ENCODE measurements at regions not wholly inside any gene's neighbourhood (a gene's known extent, or its start where the extent isn't known, plus 50 kb on each side); places are given as distances from the start of the nearest gene placed in this dataset.

- H3K4me1 ChIP-seq (ENCODE audit: control extremely low read depth in 1 of 4, control insufficient read depth in 4 of 4, insufficient read depth in 4 of 4, low read length in 3 of 4) = no peaks in the 10 kb centered on the region
- CTCF ChIA-PET = interaction anchor here (0.6 kb wide), 1 partner anchor 63 kb away, joined by 3 read pairs; no protein-coding TSS in a partner anchor
- DNase-seq = no peak
- POLR2A ChIA-PET = no interaction called here
- H3K4me3 ChIP-seq (ENCODE audit: control insufficient read depth in 1 of 7, extremely low read depth in 1 of 7, insufficient read depth in 4 of 7, low read depth in 2 of 7, low read length in 6 of 7) = no peak overlapping the region
- no peaks in the 10 kb centered on the region for H3K36me3 ChIP-seq (ENCODE audit: control insufficient read depth in 4 of 4, insufficient read depth in 4 of 4, low read length in 3 of 4)
- H3K27me3 ChIP-seq (replicated peaks in 2 of 5; ENCODE audit: control insufficient read depth in 4 of 5, insufficient read depth in 5 of 5, low read length in 4 of 5) = peaks cover 0 to 7% (median 0%) of the 10 kb centered on the region in 5 experiments
- peaks cover 0 to 4% (median 0%) of the 10 kb centered on the region in 5 experiments for H3K9me3 ChIP-seq (ENCODE audit: control extremely low read depth in 1 of 5, control insufficient read depth in 4 of 5, insufficient read depth in 2 of 5, low read depth in 1 of 5, low read length in 4 of 5)
- 90% methylated on average over 12 of the region's 15 CpGs for WGBS (ENCODE audit: insufficient coverage)
- H3K27ac ChIP-seq (ENCODE audit: insufficient read depth in 1 of 2, low read depth in 1 of 2, low read length in 2 of 2, poor library complexity in 1 of 2, severe bottlenecking in 2 of 2) = no peak overlapping the region
Observed at GRCh38 chr2:240350696-240351087, 84.8 kb upstream of the GPC1 start.

GRCh38 chr2:240351088-240351741, 84.2 kb upstream of the GPC1 start:
- Histone ChIP-seq H3K27ac (ENCODE audit: insufficient read depth in 1 of 2, low read depth in 1 of 2, low read length in 2 of 2, poor library complexity in 1 of 2, severe bottlenecking in 2 of 2) (no peak overlapping the region), H3K4me3 (ENCODE audit: control insufficient read depth in 1 of 7, extremely low read depth in 1 of 7, insufficient read depth in 4 of 7, low read depth in 2 of 7, low read length in 6 of 7) (no peak overlapping the region), H3K27me3 (replicated peaks in 2 of 5; ENCODE audit: control insufficient read depth in 4 of 5, insufficient read depth in 5 of 5, low read length in 4 of 5) (peaks cover 0 to 8% (median 0%) of the 10 kb centered on the region in 5 experiments), H3K4me1 (ENCODE audit: control extremely low read depth in 1 of 4, control insufficient read depth in 4 of 4, insufficient read depth in 4 of 4, low read length in 3 of 4) (no peaks in the 10 kb centered on the region), H3K9me3 (ENCODE audit: control extremely low read depth in 1 of 5, control insufficient read depth in 4 of 5, insufficient read depth in 2 of 5, low read depth in 1 of 5, low read length in 4 of 5) (peaks cover 0 to 3% (median 0%) of the 10 kb centered on the region in 5 experiments), H3K36me3 (ENCODE audit: control insufficient read depth in 4 of 4, insufficient read depth in 4 of 4, low read length in 3 of 4) (no peaks in the 10 kb centered on the region)
- WGBS (ENCODE audit: insufficient coverage) = 71% methylated on average over 28 of the region's 28 CpGs
- POLR2A ChIA-PET = no interaction called here
- DNase-seq = no peak
- CTCF ChIA-PET = interaction anchor here (0.6 kb wide), 1 partner anchor 63 kb away, joined by 3 read pairs; no protein-coding TSS in a partner anchor

GRCh38 chr2:240351826-240352426, 83.5 kb upstream of the GPC1 start:
- DNase-seq = no peak
- Histone ChIP-seq H3K27ac (ENCODE audit: insufficient read depth in 1 of 2, low read depth in 1 of 2, low read length in 2 of 2, poor library complexity in 1 of 2, severe bottlenecking in 2 of 2) (no peak overlapping the region), H3K36me3 (ENCODE audit: control insufficient read depth in 4 of 4, insufficient read depth in 4 of 4, low read length in 3 of 4) (no peaks in the 10 kb centered on the region), H3K27me3 (replicated peaks in 2 of 5; ENCODE audit: control insufficient read depth in 4 of 5, insufficient read depth in 5 of 5, low read length in 4 of 5) (peaks cover 0 to 8% (median 0%) of the 10 kb centered on the region in 5 experiments), H3K4me3 (ENCODE audit: control insufficient read depth in 1 of 7, extremely low read depth in 1 of 7, insufficient read depth in 4 of 7, low read depth in 2 of 7, low read length in 6 of 7) (no peak overlapping the region), H3K9me3 (ENCODE audit: control extremely low read depth in 1 of 5, control insufficient read depth in 4 of 5, insufficient read depth in 2 of 5, low read depth in 1 of 5, low read length in 4 of 5) (peaks cover 0 to 3% (median 0%) of the 10 kb centered on the region in 5 experiments), H3K4me1 (ENCODE audit: control extremely low read depth in 1 of 4, control insufficient read depth in 4 of 4, insufficient read depth in 4 of 4, low read length in 3 of 4) (no peaks in the 10 kb centered on the region)
- POLR2A ChIA-PET = no interaction called here
- 91% methylated on average over 13 of the region's 14 CpGs for WGBS (ENCODE audit: insufficient coverage)
- CTCF ChIA-PET = no interaction called here

- H3K27me3 ChIP-seq (replicated peaks in 2 of 5; ENCODE audit: control insufficient read depth in 4 of 5, insufficient read depth in 5 of 5, low read length in 4 of 5) = peaks cover 0 to 8% (median 0%) of the 10 kb centered on the region in 5 experiments
- WGBS (ENCODE audit: insufficient coverage) = 98% methylated on average over 12 of the region's 18 CpGs
- H3K4me1 ChIP-seq (ENCODE audit: control extremely low read depth in 1 of 4, control insufficient read depth in 4 of 4, insufficient read depth in 4 of 4, low read length in 3 of 4) = no peaks in the 10 kb centered on the region
- H3K27ac ChIP-seq (ENCODE audit: insufficient read depth in 1 of 2, low read depth in 1 of 2, low read length in 2 of 2, poor library complexity in 1 of 2, severe bottlenecking in 2 of 2) = no peak overlapping the region
- H3K4me3 ChIP-seq (ENCODE audit: control insufficient read depth in 1 of 7, extremely low read depth in 1 of 7, insufficient read depth in 4 of 7, low read depth in 2 of 7, low read length in 6 of 7) = no peak overlapping the region
- no peak for DNase-seq
- CTCF ChIA-PET = no interaction called here
- peaks cover 0 to 3% (median 0%) of the 10 kb centered on the region in 5 experiments for H3K9me3 ChIP-seq (ENCODE audit: control extremely low read depth in 1 of 5, control insufficient read depth in 4 of 5, insufficient read depth in 2 of 5, low read depth in 1 of 5, low read length in 4 of 5)
- no peaks in the 10 kb centered on the region for H3K36me3 ChIP-seq (ENCODE audit: control insufficient read depth in 4 of 4, insufficient read depth in 4 of 4, low read length in 3 of 4)
- POLR2A ChIA-PET = no interaction called here
Observed at GRCh38 chr2:240353086-240353798, 82.2 kb upstream of the GPC1 start.

GRCh38 chr2:240353944-240354343, 81.5 kb upstream of the GPC1 start:
- no peak overlapping the region for H3K4me3 ChIP-seq (ENCODE audit: control insufficient read depth in 1 of 7, extremely low read depth in 1 of 7, insufficient read depth in 4 of 7, low read depth in 2 of 7, low read length in 6 of 7)
- no peak overlapping the region for H3K27ac ChIP-seq (ENCODE audit: insufficient read depth in 1 of 2, low read depth in 1 of 2, low read length in 2 of 2, poor library complexity in 1 of 2, severe bottlenecking in 2 of 2)
- ChIA-PET CTCF (no interaction called here), POLR2A (no interaction called here)
- no peaks in the 10 kb centered on the region for H3K36me3 ChIP-seq (ENCODE audit: control insufficient read depth in 4 of 4, insufficient read depth in 4 of 4, low read length in 3 of 4)
- WGBS (ENCODE audit: insufficient coverage) = 87% methylated on average over 9 of the region's 9 CpGs
- H3K9me3 ChIP-seq (ENCODE audit: control extremely low read depth in 1 of 5, control insufficient read depth in 4 of 5, insufficient read depth in 2 of 5, low read depth in 1 of 5, low read length in 4 of 5) = peaks cover 0 to 3% (median 0%) of the 10 kb centered on the region in 5 experiments
- peaks cover 0 to 8% (median 0%) of the 10 kb centered on the region in 5 experiments for H3K27me3 ChIP-seq (replicated peaks in 2 of 5; ENCODE audit: control insufficient read depth in 4 of 5, insufficient read depth in 5 of 5, low read length in 4 of 5)
- H3K4me1 ChIP-seq (ENCODE audit: control extremely low read depth in 1 of 4, control insufficient read depth in 4 of 4, insufficient read depth in 4 of 4, low read length in 3 of 4) = no peaks in the 10 kb centered on the region
- no peak for DNase-seq

GRCh38 chr2:240355001-240355891, 80.2 kb upstream of the GPC1 start:
- Histone ChIP-seq H3K4me1 (ENCODE audit: control extremely low read depth in 1 of 4, control insufficient read depth in 4 of 4, insufficient read depth in 4 of 4, low read length in 3 of 4) (no peaks in the 10 kb centered on the region), H3K27me3 (replicated peaks in 2 of 5; ENCODE audit: control insufficient read depth in 4 of 5, insufficient read depth in 5 of 5, low read length in 4 of 5) (peaks cover 0 to 8% (median 0%) of the 10 kb centered on the region in 5 experiments), H3K36me3 (ENCODE audit: control insufficient read depth in 4 of 4, insufficient read depth in 4 of 4, low read length in 3 of 4) (no peaks in the 10 kb centered on the region), H3K27ac (ENCODE audit: insufficient read depth in 1 of 2, low read depth in 1 of 2, low read length in 2 of 2, poor library complexity in 1 of 2, severe bottlenecking in 2 of 2) (no peak overlapping the region), H3K4me3 (ENCODE audit: control insufficient read depth in 1 of 7, extremely low read depth in 1 of 7, insufficient read depth in 4 of 7, low read depth in 2 of 7, low read length in 6 of 7) (no peak overlapping the region), H3K9me3 (ENCODE audit: control extremely low read depth in 1 of 5, control insufficient read depth in 4 of 5, insufficient read depth in 2 of 5, low read depth in 1 of 5, low read length in 4 of 5) (peaks cover 0 to 13% (median 3%) of the 10 kb centered on the region in 5 experiments)
- ChIA-PET CTCF (no interaction called here), POLR2A (interaction anchor here (0.6 kb wide), 1 partner anchor 13 kb away, joined by 3 read pairs; no protein-coding TSS in a partner anchor)
- DNase-seq = no peak
- WGBS (ENCODE audit: insufficient coverage) = 84% methylated on average over 16 of the region's 17 CpGs

All from common myeloid progenitor, CD34-positive (primary cell).